ENCODE measurements at regions not wholly inside any gene's neighbourhood (a gene's known extent, or its start where the extent isn't known, plus 50 kb on each side); places are given as distances from the start of the nearest gene placed in this dataset.

- Histone ChIP-seq H3K79me2 (ENCODE audit: control insufficient read depth, insufficient read depth, low read length, unreplicated experiment) (no peaks in the 10 kb centered on the region), H3K36me3 (ENCODE audit: insufficient read depth, low read length) (no peaks in the 10 kb centered on the region), H3K4me3 (ENCODE audit: low read depth, low read length) (no peak overlapping the region), H3K4me1 (ENCODE audit: control insufficient read depth, insufficient read depth, low read length, unreplicated experiment) (no peaks in the 10 kb centered on the region), H3K27ac (ENCODE audit: low read depth, low read length) (no peak overlapping the region), H3K27me3 (ENCODE audit: insufficient read depth, low read length) (no peaks in the 10 kb centered on the region), H2AFZ (ENCODE audit: low read length, unreplicated experiment) (no peak overlapping the region)
These were observed 479.4 kb upstream of the VRK2 start for GRCh38 chr2:57567245-57567644.

GRCh38 chr2:57569396-57569795 lies 477.2 kb upstream of the VRK2 start:
- Histone ChIP-seq H3K27ac (ENCODE audit: low read depth, low read length) (no peak overlapping the region), H3K4me3 (ENCODE audit: low read depth, low read length) (no peak overlapping the region), H3K79me2 (ENCODE audit: control insufficient read depth, insufficient read depth, low read length, unreplicated experiment) (no peaks in the 10 kb centered on the region), H3K4me1 (ENCODE audit: control insufficient read depth, insufficient read depth, low read length, unreplicated experiment) (no peaks in the 10 kb centered on the region), H3K36me3 (ENCODE audit: insufficient read depth, low read length) (no peaks in the 10 kb centered on the region), H2AFZ (ENCODE audit: low read length, unreplicated experiment) (no peak overlapping the region), H3K27me3 (ENCODE audit: insufficient read depth, low read length) (no peaks in the 10 kb centered on the region)

GRCh38 chr2:57570961-57571360 lies 475.6 kb upstream of the VRK2 start:
- Histone ChIP-seq H3K4me3 (ENCODE audit: low read depth, low read length) (no peak overlapping the region), H3K27ac (ENCODE audit: low read depth, low read length) (no peak overlapping the region), H3K79me2 (ENCODE audit: control insufficient read depth, insufficient read depth, low read length, unreplicated experiment) (no peaks in the 10 kb centered on the region), H3K27me3 (ENCODE audit: insufficient read depth, low read length) (no peaks in the 10 kb centered on the region), H2AFZ (ENCODE audit: low read length, unreplicated experiment) (no peak overlapping the region), H3K36me3 (ENCODE audit: insufficient read depth, low read length) (no peaks in the 10 kb centered on the region), H3K4me1 (ENCODE audit: control insufficient read depth, insufficient read depth, low read length, unreplicated experiment) (no peaks in the 10 kb centered on the region)

GRCh38 chr2:57575700-57576268 lies 470.8 kb upstream of the VRK2 start:
- Histone ChIP-seq H3K27me3 (ENCODE audit: insufficient read depth, low read length) (no peaks in the 10 kb centered on the region), H3K4me1 (ENCODE audit: control insufficient read depth, insufficient read depth, low read length, unreplicated experiment) (no peaks in the 10 kb centered on the region), H3K36me3 (ENCODE audit: insufficient read depth, low read length) (no peaks in the 10 kb centered on the region), H2AFZ (ENCODE audit: low read length, unreplicated experiment) (no peak overlapping the region), H3K4me3 (ENCODE audit: low read depth, low read length) (no peak overlapping the region), H3K79me2 (ENCODE audit: control insufficient read depth, insufficient read depth, low read length, unreplicated experiment) (no peaks in the 10 kb centered on the region), H3K27ac (ENCODE audit: low read depth, low read length) (no peak overlapping the region)

- H3K36me3 ChIP-seq (ENCODE audit: insufficient read depth, low read length): no peaks in the 10 kb centered on the region
- H2AFZ ChIP-seq (ENCODE audit: low read length, unreplicated experiment): no peak overlapping the region
- H3K79me2 ChIP-seq (ENCODE audit: control insufficient read depth, insufficient read depth, low read length, unreplicated experiment): no peaks in the 10 kb centered on the region
- H3K27me3 ChIP-seq (ENCODE audit: insufficient read depth, low read length): no peaks in the 10 kb centered on the region
- H3K4me3 ChIP-seq (ENCODE audit: low read depth, low read length): no peak overlapping the region
- H3K27ac ChIP-seq (ENCODE audit: low read depth, low read length): no peak overlapping the region
- no peaks in the 10 kb centered on the region for H3K4me1 ChIP-seq (ENCODE audit: control insufficient read depth, insufficient read depth, low read length, unreplicated experiment)
These were observed 469.6 kb upstream of the VRK2 start for GRCh38 chr2:57576983-57577382.

GRCh38 chr2:57597940-57598339 lies 448.7 kb upstream of the VRK2 start:
- H3K36me3 ChIP-seq (ENCODE audit: insufficient read depth, low read length): no peaks in the 10 kb centered on the region
- H2AFZ ChIP-seq (ENCODE audit: low read length, unreplicated experiment): no peak overlapping the region
- no peak overlapping the region for H3K4me3 ChIP-seq (ENCODE audit: low read depth, low read length)
- H3K4me1 ChIP-seq (ENCODE audit: control insufficient read depth, insufficient read depth, low read length, unreplicated experiment): no peaks in the 10 kb centered on the region
- H3K79me2 ChIP-seq (ENCODE audit: control insufficient read depth, insufficient read depth, low read length, unreplicated experiment): no peaks in the 10 kb centered on the region
- H3K27me3 ChIP-seq (ENCODE audit: insufficient read depth, low read length): no peaks in the 10 kb centered on the region; the same call in 1 of the 2 replicates
- no peak overlapping the region for H3K27ac ChIP-seq (ENCODE audit: low read depth, low read length)

- Histone ChIP-seq H3K79me2 (ENCODE audit: control insufficient read depth, insufficient read depth, low read length, unreplicated experiment) (no peaks in the 10 kb centered on the region), H2AFZ (ENCODE audit: low read length, unreplicated experiment) (no peak overlapping the region), H3K4me3 (ENCODE audit: low read depth, low read length) (no peak overlapping the region)
These were observed 448.1 kb upstream of the VRK2 start for GRCh38 chr2:57598551-57598950.

GRCh38 chr2:57602733-57603132 lies 443.9 kb upstream of the VRK2 start:
- H3K79me2 ChIP-seq (ENCODE audit: control insufficient read depth, insufficient read depth, low read length, unreplicated experiment): no peaks in the 10 kb centered on the region
- H3K36me3 ChIP-seq (ENCODE audit: insufficient read depth, low read length): no peaks in the 10 kb centered on the region
- no peak overlapping the region for H2AFZ ChIP-seq (ENCODE audit: low read length, unreplicated experiment)
- no peak overlapping the region for H3K4me3 ChIP-seq (ENCODE audit: low read depth, low read length)
- H3K27me3 ChIP-seq (ENCODE audit: insufficient read depth, low read length): peaks cover 4% of the 10 kb centered on the region; the same call in 1 of the 2 replicates
- no peaks in the 10 kb centered on the region for H3K4me1 ChIP-seq (ENCODE audit: control insufficient read depth, insufficient read depth, low read length, unreplicated experiment)
- no peak overlapping the region for H3K27ac ChIP-seq (ENCODE audit: low read depth, low read length)

More at GRCh38 chr2:57598551-57598950, 448.1 kb upstream of the VRK2 start:
- H3K27ac ChIP-seq (ENCODE audit: low read depth, low read length): no peak overlapping the region
- H3K27me3 ChIP-seq (ENCODE audit: insufficient read depth, low read length): no peaks in the 10 kb centered on the region; the same call in 1 of the 2 replicates
- H3K36me3 ChIP-seq (ENCODE audit: insufficient read depth, low read length): no peaks in the 10 kb centered on the region
- no peaks in the 10 kb centered on the region for H3K4me1 ChIP-seq (ENCODE audit: control insufficient read depth, insufficient read depth, low read length, unreplicated experiment)

GRCh38 chr2:57614988-57615387 lies 431.6 kb upstream of the VRK2 start:
- Histone ChIP-seq H3K4me1 (ENCODE audit: control insufficient read depth, insufficient read depth, low read length, unreplicated experiment) (no peaks in the 10 kb centered on the region), H3K79me2 (ENCODE audit: control insufficient read depth, insufficient read depth, low read length, unreplicated experiment) (no peaks in the 10 kb centered on the region), H3K4me3 (ENCODE audit: low read depth, low read length) (no peak overlapping the region), H3K36me3 (ENCODE audit: insufficient read depth, low read length) (no peaks in the 10 kb centered on the region), H3K27ac (ENCODE audit: low read depth, low read length) (no peak overlapping the region), H3K27me3 (ENCODE audit: insufficient read depth, low read length) (no peaks in the 10 kb centered on the region), H2AFZ (ENCODE audit: low read length, unreplicated experiment) (no peak overlapping the region)

- H3K27ac ChIP-seq (ENCODE audit: low read depth, low read length): no peak overlapping the region
These were observed 430.6 kb upstream of the VRK2 start for GRCh38 chr2:57615855-57616556.

GRCh38 chr2:57617318-57617717 lies 429.3 kb upstream of the VRK2 start:
- H3K36me3 ChIP-seq (ENCODE audit: insufficient read depth, low read length): no peaks in the 10 kb centered on the region
- H2AFZ ChIP-seq (ENCODE audit: low read length, unreplicated experiment): no peak overlapping the region
- H3K27me3 ChIP-seq (ENCODE audit: insufficient read depth, low read length): no peaks in the 10 kb centered on the region
- H3K79me2 ChIP-seq (ENCODE audit: control insufficient read depth, insufficient read depth, low read length, unreplicated experiment): no peaks in the 10 kb centered on the region
- H3K4me1 ChIP-seq (ENCODE audit: control insufficient read depth, insufficient read depth, low read length, unreplicated experiment): no peaks in the 10 kb centered on the region
- H3K27ac ChIP-seq (ENCODE audit: low read depth, low read length): no peak overlapping the region
- H3K4me3 ChIP-seq (ENCODE audit: low read depth, low read length): no peak overlapping the region

More at GRCh38 chr2:57615855-57616556, 430.6 kb upstream of the VRK2 start:
- no peaks in the 10 kb centered on the region for H3K27me3 ChIP-seq (ENCODE audit: insufficient read depth, low read length)
- H3K79me2 ChIP-seq (ENCODE audit: control insufficient read depth, insufficient read depth, low read length, unreplicated experiment): no peaks in the 10 kb centered on the region
- H3K36me3 ChIP-seq (ENCODE audit: insufficient read depth, low read length): no peaks in the 10 kb centered on the region
- H3K4me1 ChIP-seq (ENCODE audit: control insufficient read depth, insufficient read depth, low read length, unreplicated experiment): no peaks in the 10 kb centered on the region
- no peak overlapping the region for H2AFZ ChIP-seq (ENCODE audit: low read length, unreplicated experiment)
- H3K4me3 ChIP-seq (ENCODE audit: low read depth, low read length): no peak overlapping the region
